ENCODE measurements at regions not wholly inside any gene's neighbourhood (a gene's known extent, or its start where the extent isn't known, plus 50 kb on each side); places are given as distances from the start of the nearest gene placed in this dataset.

DNA sequence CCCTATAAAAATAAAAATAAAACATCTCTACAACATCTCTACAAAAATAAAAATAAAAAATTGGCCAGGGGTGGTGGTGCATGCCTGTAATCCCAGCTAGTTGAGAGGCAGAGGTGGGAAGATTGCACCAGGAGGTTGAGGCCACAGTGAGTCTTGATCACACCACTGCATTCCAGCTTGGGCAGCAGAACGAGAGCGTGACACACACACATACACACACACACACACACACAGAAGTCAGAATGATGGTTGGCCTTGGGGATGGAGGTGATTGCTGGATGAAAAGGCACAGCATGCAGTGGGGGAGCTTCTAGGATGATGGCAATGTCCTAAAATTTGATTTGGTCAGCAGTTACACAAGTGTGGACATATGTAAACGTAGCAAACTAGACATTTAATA lies 69.7 kb upstream of the SOD1 start:
- no peak for TF ChIP-seq GATA2 (IDR thresholded peaks at IDR 0.05; ENCODE audit: low read depth, low read length)
- TF ChIP-seq GATA3 (IDR thresholded peaks at IDR 0.05; ENCODE audit: low read depth, low read length) = no peak

Measured in SH-SY5Y (cell line).